Endometrial microvascular endothelial cells (primary cell): ENCODE measurements at regions not wholly inside any gene's neighbourhood (a gene's known extent, or its start where the extent isn't known, plus 50 kb on each side); places are given as distances from the start of the nearest gene placed in this dataset.
"Not testable (repeated sequence)": the region's sequence is repeated elsewhere in the genome, so short reads cannot be mapped to it uniquely, and the experiment has no call there.

Source experiments
- in situ Hi-C: cut with HindIII; loops from 2 replicates; pipeline ENCODE4 v1.10.0; 2017; ENCODE audit warnings: low sequenced_read_pairs, low pct_unique_long_range_greater_than_20kb; ENCODE audit errors: inconsistent ontology term

- in situ Hi-C loops: no loop called here
Measured at GRCh38 chr2:234714711-234715110, 217.8 kb upstream of the ARL4C start.

GRCh38 chr2:234712421-234712935 is 215.6 kb upstream of the ARL4C start:
- in situ Hi-C loops: no loop called here

GRCh38 chr2:234711308-234711707 is 214.4 kb upstream of the ARL4C start:
- in situ Hi-C loops: no loop called here

- in situ Hi-C loops: no loop called here
Measured at GRCh38 chr2:234710587-234710986, 213.7 kb upstream of the ARL4C start.

- in situ Hi-C loops: no loop called here
Measured at GRCh38 chr2:234710066-234710465, 213.2 kb upstream of the ARL4C start.

GRCh38 chr2:234708717-234709116 is 211.8 kb upstream of the ARL4C start:
- in situ Hi-C loops: no loop called here

- in situ Hi-C loops: no loop called here
Measured at GRCh38 chr2:234708091-234708683, 211.3 kb upstream of the ARL4C start.

- in situ Hi-C loops: no loop called here
Measured at GRCh38 chr2:234706086-234706485, 209.2 kb upstream of the ARL4C start.

- in situ Hi-C loops: no loop called here
Measured at GRCh38 chr2:234705108-234705507, 208.2 kb upstream of the ARL4C start.

- in situ Hi-C loops: no loop called here
Measured at GRCh38 chr2:234703258-234703657, 206.4 kb upstream of the ARL4C start.

- in situ Hi-C loops: no loop called here
Measured at GRCh38 chr2:234702731-234703225, 205.9 kb upstream of the ARL4C start.

- in situ Hi-C loops: no loop called here
Measured at GRCh38 chr2:234701841-234702240, 205.0 kb upstream of the ARL4C start.

- in situ Hi-C loops: no loop called here
Measured at GRCh38 chr2:234701421-234701820, 204.5 kb upstream of the ARL4C start.

- in situ Hi-C loops: no loop called here
Measured at GRCh38 chr2:234699456-234699855, 202.6 kb upstream of the ARL4C start.

GRCh38 chr2:234697300-234697876 is 200.5 kb upstream of the ARL4C start:
- in situ Hi-C loops: not testable (repeated sequence)

GRCh38 chr2:234695981-234696380 is 199.1 kb upstream of the ARL4C start:
- in situ Hi-C loops: no loop called here

GRCh38 chr2:234694244-234695013 is 197.5 kb upstream of the ARL4C start:
- in situ Hi-C loops: no loop called here

GRCh38 chr2:234693681-234694190 is 196.9 kb upstream of the ARL4C start:
- in situ Hi-C loops: not testable (repeated sequence)

- in situ Hi-C loops: not testable (repeated sequence)
Measured at GRCh38 chr2:234693191-234693590, 196.3 kb upstream of the ARL4C start.
